ENCODE measurements at regions not wholly inside any gene's neighbourhood (a gene's known extent, or its start where the extent isn't known, plus 50 kb on each side); places are given as distances from the start of the nearest gene placed in this dataset.

GRCh38 chr14:101058571-101058970, 155.0 kb upstream of the RTL1 start:
- H3K9me2 ChIP-seq (replicated peaks; ENCODE audit: insufficient read depth, low read length): no peaks in the 10 kb centered on the region
- no peaks in the 10 kb centered on the region for H3K36me3 ChIP-seq (ENCODE audit: low read length)
- H3K4me3 ChIP-seq (ENCODE audit: insufficient read depth, low read length, poor library complexity, severe bottlenecking): no peak overlapping the region
- H3K27ac ChIP-seq (ENCODE audit: low read depth, low read length): no peak overlapping the region
- no peaks in the 10 kb centered on the region; the same call in 1 of the 2 replicates for H3K27me3 ChIP-seq (ENCODE audit: low read length)
- H3K4me2 ChIP-seq (ENCODE audit: low read depth, low read length, poor library complexity, severe bottlenecking): no peak overlapping the region
- H2AFZ ChIP-seq (ENCODE audit: low read depth, low read length, severe bottlenecking): no peak overlapping the region
- H3F3A ChIP-seq (ENCODE audit: insufficient read depth): no peaks in the 10 kb centered on the region
- H3K9me3 ChIP-seq (ENCODE audit: insufficient read depth, low read length): peaks cover 5% of the 10 kb centered on the region; the same call in 1 of the 2 replicates
- H3K9ac ChIP-seq (ENCODE audit: low read length): no peak overlapping the region
- no peaks in the 10 kb centered on the region for H4K20me1 ChIP-seq (ENCODE audit: low read depth, low read length)
- TF ChIP-seq EZH2phosphoT487 (conservative IDR thresholded peaks at IDR 0.05; ENCODE audit: low read length) (no peak), CTCF (IDR thresholded peaks at IDR 0.05; ENCODE audit: insufficient read depth, low read length, poor library complexity, severe bottlenecking) (no peak)
- no peaks in the 10 kb centered on the region for H3K79me2 ChIP-seq (ENCODE audit: insufficient read depth, low read length)

DNA sequence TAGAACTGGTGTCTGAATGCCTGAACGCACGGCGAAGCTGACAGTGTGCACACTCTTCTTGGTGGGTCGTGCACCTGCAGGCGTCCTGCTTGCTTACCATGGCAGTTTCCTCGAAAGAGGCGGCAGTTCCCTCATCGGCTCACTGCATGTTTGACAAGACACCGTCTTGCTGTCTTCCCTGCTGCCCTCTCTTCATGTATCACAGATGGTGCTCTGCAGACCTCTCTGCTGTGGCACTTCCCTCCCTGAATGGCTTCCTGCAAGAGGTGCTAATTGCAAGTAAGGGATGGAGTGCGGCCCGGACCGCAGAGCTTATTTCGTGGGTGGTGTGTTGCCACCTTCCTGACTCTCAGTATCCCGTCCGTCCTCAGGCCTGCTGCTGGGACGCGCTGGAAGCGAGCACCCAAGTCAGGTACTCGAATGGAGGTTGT, 156.7 kb upstream of the RTL1 start:
- H2AFZ ChIP-seq (ENCODE audit: low read depth, low read length, severe bottlenecking): no peak overlapping the region
- H3K27ac ChIP-seq (ENCODE audit: low read depth, low read length): no peak overlapping the region
- no peak overlapping the region for H3K4me2 ChIP-seq (ENCODE audit: low read depth, low read length, poor library complexity, severe bottlenecking)
- no peak overlapping the region for H3K4me3 ChIP-seq (ENCODE audit: insufficient read depth, low read length, poor library complexity, severe bottlenecking)
- no peaks in the 10 kb centered on the region for H3K79me2 ChIP-seq (ENCODE audit: insufficient read depth, low read length)
- H3K36me3 ChIP-seq (ENCODE audit: low read length): no peaks in the 10 kb centered on the region
- H4K20me1 ChIP-seq (ENCODE audit: low read depth, low read length): no peaks in the 10 kb centered on the region
- H3K9me3 ChIP-seq (ENCODE audit: insufficient read depth, low read length): peaks cover 5% of the 10 kb centered on the region; the same call in 1 of the 2 replicates
- H3F3A ChIP-seq (ENCODE audit: insufficient read depth): no peaks in the 10 kb centered on the region
- no peak for TF ChIP-seq CTCF (IDR thresholded peaks at IDR 0.05; ENCODE audit: insufficient read depth, low read length, poor library complexity, severe bottlenecking)
- no peak for TF ChIP-seq EZH2phosphoT487 (conservative IDR thresholded peaks at IDR 0.05; ENCODE audit: low read length)
- H3K9me2 ChIP-seq (replicated peaks; ENCODE audit: insufficient read depth, low read length): no peaks in the 10 kb centered on the region
- no peaks in the 10 kb centered on the region; the same call in 1 of the 2 replicates for H3K27me3 ChIP-seq (ENCODE audit: low read length)
- H3K9ac ChIP-seq (ENCODE audit: low read length): no peak overlapping the region

GRCh38 chr14:101061411-101062064, 158.0 kb upstream of the RTL1 start:
- Histone ChIP-seq H3F3A (ENCODE audit: insufficient read depth) (no peaks in the 10 kb centered on the region), H3K79me2 (ENCODE audit: insufficient read depth, low read length) (no peaks in the 10 kb centered on the region), H3K9me2 (replicated peaks; ENCODE audit: insufficient read depth, low read length) (no peaks in the 10 kb centered on the region), H3K4me3 (ENCODE audit: insufficient read depth, low read length, poor library complexity, severe bottlenecking) (no peak overlapping the region), H2AFZ (ENCODE audit: low read depth, low read length, severe bottlenecking) (no peak overlapping the region), H3K27me3 (ENCODE audit: low read length) (no peaks in the 10 kb centered on the region; the same call in 1 of the 2 replicates), H3K36me3 (ENCODE audit: low read length) (no peaks in the 10 kb centered on the region), H3K4me2 (ENCODE audit: low read depth, low read length, poor library complexity, severe bottlenecking) (no peak overlapping the region), H4K20me1 (ENCODE audit: low read depth, low read length) (no peaks in the 10 kb centered on the region), H3K9me3 (ENCODE audit: insufficient read depth, low read length) (peaks cover 5% of the 10 kb centered on the region; the same call in 1 of the 2 replicates), H3K9ac (ENCODE audit: low read length) (no peak overlapping the region), H3K27ac (ENCODE audit: low read depth, low read length) (no peak overlapping the region)
- TF ChIP-seq CTCF (IDR thresholded peaks at IDR 0.05; ENCODE audit: insufficient read depth, low read length, poor library complexity, severe bottlenecking) (no peak), EZH2phosphoT487 (conservative IDR thresholded peaks at IDR 0.05; ENCODE audit: low read length) (no peak)
